Kidney glomerular epithelial cell (primary cell): ENCODE measurements at regions not wholly inside any gene's neighbourhood (a gene's known extent, or its start where the extent isn't known, plus 50 kb on each side); places are given as distances from the start of the nearest gene placed in this dataset.
"Not testable (repeated sequence)": the region's sequence is repeated elsewhere in the genome, so short reads cannot be mapped to it uniquely, and the experiment has no call there.

Source experiments
- DNase-seq: peaks from one replicate; lab custom pipeline; 2025; lab: John Stamatoyannopoulos, UW

GRCh38 chr13:90880790-90881189, 466.7 kb upstream of the MIR17HG start:
- DNase-seq: no peak

GRCh38 chr13:90882551-90882950, 464.9 kb upstream of the MIR17HG start:
- DNase-seq: peak; percentile 17

GRCh38 chr13:90883592-90883991, 463.9 kb upstream of the MIR17HG start:
- no peak for DNase-seq

- no peak for DNase-seq
Observed at GRCh38 chr13:90884066-90884465, 463.4 kb upstream of the MIR17HG start.

GRCh38 chr13:90889906-90890834, 457.3 kb upstream of the MIR17HG start:
- DNase-seq: peak; percentile 3

GRCh38 chr13:90891329-90891728, 456.2 kb upstream of the MIR17HG start:
- DNase-seq: no peak

GRCh38 chr13:90893199-90893598, 454.3 kb upstream of the MIR17HG start:
- DNase-seq: not testable (repeated sequence)

- DNase-seq: no peak
Observed at GRCh38 chr13:90896002-90896401, 451.5 kb upstream of the MIR17HG start.

GRCh38 chr13:90898811-90899210, 448.7 kb upstream of the MIR17HG start:
- peak; percentile 72 for DNase-seq

- peak; percentile 42 for DNase-seq
Observed at GRCh38 chr13:90899416-90899815, 448.1 kb upstream of the MIR17HG start.

GRCh38 chr13:90902255-90902654, 445.2 kb upstream of the MIR17HG start:
- no peak for DNase-seq

GRCh38 chr13:90906554-90906953, 440.9 kb upstream of the MIR17HG start:
- DNase-seq: no peak

GRCh38 chr13:90908792-90909191, 438.7 kb upstream of the MIR17HG start:
- DNase-seq: no peak

GRCh38 chr13:90910018-90910639, 437.4 kb upstream of the MIR17HG start:
- DNase-seq: no peak

- no peak for DNase-seq
Observed at GRCh38 chr13:90912247-90912646, 435.2 kb upstream of the MIR17HG start.

GRCh38 chr13:90918536-90918935, 429.0 kb upstream of the MIR17HG start:
- DNase-seq: peak; percentile 70

- no peak for DNase-seq
Observed at GRCh38 chr13:90919153-90919552, 428.3 kb upstream of the MIR17HG start.

- DNase-seq: peak; percentile 75
Observed at GRCh38 chr13:90926459-90926858, 421.0 kb upstream of the MIR17HG start.

GRCh38 chr13:90928109-90928508, 419.4 kb upstream of the MIR17HG start:
- DNase-seq: no peak

- DNase-seq: no peak
Observed at GRCh38 chr13:90933097-90933826, 414.2 kb upstream of the MIR17HG start.

GRCh38 chr13:90934741-90935140, 412.7 kb upstream of the MIR17HG start:
- DNase-seq: no peak

GRCh38 chr13:90938848-90939247, 408.6 kb upstream of the MIR17HG start:
- DNase-seq: no peak

GRCh38 chr13:90943946-90944345, 403.5 kb upstream of the MIR17HG start:
- no peak for DNase-seq
